ENCODE measurements at regions not wholly inside any gene's neighbourhood (a gene's known extent, or its start where the extent isn't known, plus 50 kb on each side); places are given as distances from the start of the nearest gene placed in this dataset.

DNA sequence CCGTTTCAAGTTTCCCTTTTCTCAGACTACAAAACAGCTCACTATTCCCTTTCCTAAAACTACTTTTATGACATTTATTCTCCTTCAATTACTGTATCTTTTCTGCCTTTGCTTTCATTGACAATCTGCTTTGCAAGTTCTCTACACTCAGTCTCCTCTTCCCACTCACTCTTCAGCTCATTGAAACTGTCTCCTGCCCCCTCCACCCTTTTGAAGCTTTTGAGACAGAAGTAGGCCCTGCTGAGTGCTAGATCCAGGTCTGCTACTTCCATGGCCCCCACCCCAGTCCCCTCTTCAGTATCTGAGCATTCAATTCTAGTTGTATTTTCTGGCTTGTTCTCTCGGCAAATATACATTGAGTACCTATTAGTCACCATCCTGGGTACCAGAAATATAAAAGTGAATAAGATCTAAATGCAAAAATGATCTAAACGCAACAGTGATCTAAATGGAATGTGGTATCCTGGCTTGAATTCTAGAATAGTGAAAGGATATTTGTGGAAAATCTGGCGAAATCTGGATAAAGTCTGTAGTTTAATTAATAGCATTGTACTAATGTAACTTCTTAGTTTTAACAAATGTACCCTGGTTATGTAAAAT, 58.4 kb downstream of the OR2K2 start:
- TF ChIP-seq POLR2AphosphoS5 (IDR thresholded peaks at IDR 0.05; ENCODE audit: borderline replicate concordance, low read depth, low read length), result no peak
- TF ChIP-seq EZH2 (IDR thresholded peaks at IDR 0.05), result no peak

All from SK-N-MC (cell line).